ENCODE measurements at regions not wholly inside any gene's neighbourhood (a gene's known extent, or its start where the extent isn't known, plus 50 kb on each side); places are given as distances from the start of the nearest gene placed in this dataset.

DNA sequence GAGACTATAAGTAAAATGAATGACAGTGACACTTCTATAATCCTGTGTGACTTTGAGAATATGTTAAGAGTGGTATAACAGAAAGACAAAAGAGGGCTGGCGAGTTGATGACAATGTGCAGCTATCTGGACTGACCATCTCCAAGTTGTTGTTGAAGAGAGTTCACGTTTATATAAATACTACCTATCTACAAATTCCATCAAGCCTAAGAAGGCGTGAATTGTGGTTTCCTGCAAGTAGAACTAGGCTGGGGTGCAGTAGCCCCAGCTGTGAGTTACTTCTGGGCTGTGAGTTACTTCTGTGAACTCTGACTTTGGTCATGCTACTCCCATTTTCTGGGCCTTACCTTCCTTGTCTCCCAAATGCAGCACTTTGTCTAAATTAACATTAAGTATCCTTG lies 561.0 kb downstream of the TBC1D4 start:
- no peak overlapping the region for H3K27ac Mint-ChIP-seq (ENCODE audit: low read depth, unreplicated experiment)
- TF ChIP-seq, protein P1, sequence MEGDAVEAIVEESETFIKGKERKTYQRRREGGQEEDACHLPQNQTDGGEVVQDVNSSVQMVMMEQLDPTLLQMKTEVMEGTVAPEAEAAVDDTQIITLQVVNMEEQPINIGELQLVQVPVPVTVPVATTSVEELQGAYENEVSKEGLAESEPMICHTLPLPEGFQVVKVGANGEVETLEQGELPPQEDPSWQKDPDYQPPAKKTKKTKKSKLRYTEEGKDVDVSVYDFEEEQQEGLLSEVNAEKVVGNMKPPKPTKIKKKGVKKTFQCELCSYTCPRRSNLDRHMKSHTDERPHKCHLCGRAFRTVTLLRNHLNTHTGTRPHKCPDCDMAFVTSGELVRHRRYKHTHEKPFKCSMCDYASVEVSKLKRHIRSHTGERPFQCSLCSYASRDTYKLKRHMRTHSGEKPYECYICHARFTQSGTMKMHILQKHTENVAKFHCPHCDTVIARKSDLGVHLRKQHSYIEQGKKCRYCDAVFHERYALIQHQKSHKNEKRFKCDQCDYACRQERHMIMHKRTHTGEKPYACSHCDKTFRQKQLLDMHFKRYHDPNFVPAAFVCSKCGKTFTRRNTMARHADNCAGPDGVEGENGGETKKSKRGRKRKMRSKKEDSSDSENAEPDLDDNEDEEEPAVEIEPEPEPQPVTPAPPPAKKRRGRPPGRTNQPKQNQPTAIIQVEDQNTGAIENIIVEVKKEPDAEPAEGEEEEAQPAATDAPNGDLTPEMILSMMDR (IDR thresholded peaks at IDR 0.05; ENCODE audit: unreplicated experiment) = no peak
- no peaks in the 10 kb centered on the region for H3K4me1 Mint-ChIP-seq (ENCODE audit: insufficient read depth, unreplicated experiment)
- no peak for DNase-seq (ENCODE audit: unreplicated experiment)
- intact Hi-C loops (cut with micrococcal nuclease) = no loop called here
- no TSS peak for BruUV-seq (replicated peaks)
- H3K4me3 Mint-ChIP-seq (ENCODE audit: unreplicated experiment) = no peak overlapping the region
- CTCF ChIA-PET = interaction anchor here (0.6 kb wide), 1 partner anchor 535 kb away, joined by 4 read pairs; no protein-coding TSS in a partner anchor
- H3K9me3 Mint-ChIP-seq (ENCODE audit: unreplicated experiment) = no peaks in the 10 kb centered on the region
- POLR2A ChIA-PET = no interaction called here
- no peaks in the 10 kb centered on the region for H3K36me3 Mint-ChIP-seq (ENCODE audit: insufficient read depth, unreplicated experiment)
- H3K27me3 Mint-ChIP-seq (ENCODE audit: insufficient read depth, unreplicated experiment) = no peaks in the 10 kb centered on the region

DNA sequence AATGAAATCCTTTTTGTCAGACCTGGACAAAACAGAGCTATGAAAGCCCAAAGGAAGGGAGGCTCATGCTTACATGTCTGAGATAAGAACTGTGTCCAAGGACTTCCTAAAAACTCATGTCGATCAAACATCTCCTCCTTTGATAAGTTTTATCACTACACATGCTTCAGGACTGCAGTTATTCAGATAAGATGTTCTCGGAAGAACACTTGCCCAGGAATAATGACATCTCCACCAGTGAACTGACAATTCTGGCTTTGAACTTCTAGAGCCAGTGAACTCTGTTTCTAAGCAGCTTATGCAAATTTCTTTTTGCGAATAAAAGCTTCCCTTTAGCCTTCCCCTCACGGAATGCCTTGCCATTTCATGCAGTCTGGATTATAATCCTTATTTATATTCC lies 561.6 kb downstream of the TBC1D4 start:
- no peaks in the 10 kb centered on the region for H3K4me1 Mint-ChIP-seq (ENCODE audit: insufficient read depth, unreplicated experiment)
- no peak overlapping the region for H3K27ac Mint-ChIP-seq (ENCODE audit: low read depth, unreplicated experiment)
- H3K4me3 Mint-ChIP-seq (ENCODE audit: unreplicated experiment) = no peak overlapping the region
- H3K9me3 Mint-ChIP-seq (ENCODE audit: unreplicated experiment) = no peaks in the 10 kb centered on the region
- ChIA-PET POLR2A (no interaction called here), CTCF (no interaction called here)
- H3K36me3 Mint-ChIP-seq (ENCODE audit: insufficient read depth, unreplicated experiment) = no peaks in the 10 kb centered on the region
- BruUV-seq (replicated peaks) = no TSS peak
- H3K27me3 Mint-ChIP-seq (ENCODE audit: insufficient read depth, unreplicated experiment) = no peaks in the 10 kb centered on the region
- TF ChIP-seq, protein P1 (IDR thresholded peaks at IDR 0.05; ENCODE audit: unreplicated experiment) = no peak
- DNase-seq (ENCODE audit: unreplicated experiment) = no peak
- intact Hi-C loops (cut with micrococcal nuclease) = no loop called here

DNA sequence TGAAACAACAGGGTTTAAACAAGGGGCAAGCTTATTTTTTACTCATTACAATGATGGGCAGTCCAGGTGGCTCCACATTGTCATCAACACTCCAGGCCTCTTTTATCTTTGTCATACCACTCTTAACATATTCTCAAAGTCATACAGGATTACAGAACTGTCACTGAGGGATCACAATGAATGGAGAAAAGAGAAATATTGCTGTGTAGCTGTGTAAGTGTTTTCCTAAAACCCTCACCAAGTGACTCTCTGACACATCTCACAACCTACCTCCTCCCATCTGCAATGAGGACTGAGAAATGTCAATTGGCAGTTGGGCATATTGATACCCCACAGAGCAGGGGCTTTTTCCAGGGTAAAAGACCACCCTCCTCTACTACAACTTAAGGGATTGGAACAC lies 562.1 kb downstream of the TBC1D4 start:
- POLR2A ChIA-PET = no interaction called here
- TF ChIP-seq, protein P1 (IDR thresholded peaks at IDR 0.05; ENCODE audit: unreplicated experiment) = no peak
- no peaks in the 10 kb centered on the region for H3K4me1 Mint-ChIP-seq (ENCODE audit: insufficient read depth, unreplicated experiment)
- no peaks in the 10 kb centered on the region for H3K36me3 Mint-ChIP-seq (ENCODE audit: insufficient read depth, unreplicated experiment)
- H3K9me3 Mint-ChIP-seq (ENCODE audit: unreplicated experiment) = no peaks in the 10 kb centered on the region
- no peaks in the 10 kb centered on the region for H3K27me3 Mint-ChIP-seq (ENCODE audit: insufficient read depth, unreplicated experiment)
- no peak overlapping the region for H3K27ac Mint-ChIP-seq (ENCODE audit: low read depth, unreplicated experiment)
- DNase-seq (ENCODE audit: unreplicated experiment) = no peak
- no TSS peak for BruUV-seq (replicated peaks)
- intact Hi-C loops (cut with micrococcal nuclease) = no loop called here
- no peak overlapping the region for H3K4me3 Mint-ChIP-seq (ENCODE audit: unreplicated experiment)
- CTCF ChIA-PET = no interaction called here

DNA sequence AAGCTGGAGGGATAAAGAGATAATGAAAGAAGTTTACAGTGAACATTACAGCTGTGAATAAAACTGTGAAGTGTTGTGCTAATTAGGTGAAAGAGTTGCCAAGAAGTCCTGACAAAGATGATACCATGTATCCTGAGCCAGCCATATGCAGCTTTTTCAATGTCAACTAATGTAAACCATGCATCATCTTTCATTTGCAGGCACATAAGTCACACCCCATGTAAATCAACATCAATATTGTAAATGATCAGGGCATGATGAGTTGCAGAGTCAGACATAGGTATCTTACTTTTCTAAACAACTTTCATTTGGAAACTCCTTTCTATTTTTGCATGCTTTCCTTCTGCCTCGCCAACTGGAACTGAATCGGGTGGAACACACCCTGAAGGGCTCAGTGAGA lies 569.1 kb downstream of the TBC1D4 start:
- BruUV-seq (replicated peaks) = no TSS peak
- intact Hi-C loops (cut with micrococcal nuclease) = no loop called here
- DNase-seq (ENCODE audit: unreplicated experiment) = no peak
- Mint-ChIP-seq H3K4me1 (ENCODE audit: insufficient read depth, unreplicated experiment) (no peaks in the 10 kb centered on the region), H3K27ac (ENCODE audit: low read depth, unreplicated experiment) (no peak overlapping the region), H3K36me3 (ENCODE audit: insufficient read depth, unreplicated experiment) (no peaks in the 10 kb centered on the region), H3K27me3 (ENCODE audit: insufficient read depth, unreplicated experiment) (no peaks in the 10 kb centered on the region), H3K9me3 (ENCODE audit: unreplicated experiment) (no peaks in the 10 kb centered on the region), H3K4me3 (ENCODE audit: unreplicated experiment) (no peak overlapping the region)
- TF ChIP-seq, protein P1 (IDR thresholded peaks at IDR 0.05; ENCODE audit: unreplicated experiment) = no peak
- ChIA-PET POLR2A (no interaction called here), CTCF (interaction anchor here (1.5 kb wide), 1 partner anchor 10 kb away, joined by 3 read pairs; no protein-coding TSS in a partner anchor)
